GM19043 (cell line): ENCODE measurements at regions not wholly inside any gene's neighbourhood (a gene's known extent, or its start where the extent isn't known, plus 50 kb on each side); places are given as distances from the start of the nearest gene placed in this dataset.
A peak's percentile ranks its signal among the peaks of the same experiment; 100 is the strongest.
"Not testable (repeated sequence)": the region's sequence is repeated elsewhere in the genome, so short reads cannot be mapped to it uniquely, and the experiment has no call there.

Experiments
- ATAC-seq: cut with Tn5 transposase; IDR thresholded peaks from one replicate; pipeline ENCODE4 v1.9.1; 2021; ENCODE audit warnings: low read depth; ENCODE audit not compliant: unreplicated experiment

GRCh38 chrY:23361897-23362296, 142.6 kb downstream of the DAZ2 start:
- ATAC-seq = not testable (repeated sequence)

- not testable (repeated sequence) for ATAC-seq
Observed at GRCh38 chrY:23363239-23363997, 144.1 kb downstream of the DAZ2 start.

- ATAC-seq = not testable (repeated sequence)
Observed at GRCh38 chrY:23364174-23364573, 144.8 kb downstream of the DAZ2 start.

DNA sequence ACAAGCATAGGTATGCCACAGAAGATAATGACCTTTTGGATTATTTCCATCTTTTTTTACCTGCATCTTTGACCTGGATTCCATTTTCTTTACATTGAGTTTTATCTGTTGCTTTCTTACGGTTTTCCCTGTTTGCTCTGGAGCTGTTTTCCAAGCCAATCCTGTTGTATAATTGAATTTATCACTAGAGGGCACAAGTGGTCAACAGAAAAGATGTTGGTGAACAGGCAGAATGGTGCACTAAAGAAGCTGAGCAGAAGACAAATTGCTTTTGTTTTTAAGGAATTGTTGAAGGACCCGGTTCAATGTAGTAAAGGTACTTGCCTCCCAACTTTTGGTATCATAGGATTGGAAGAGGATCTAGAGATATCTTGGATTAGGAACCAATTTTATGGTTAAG, 177.8 kb downstream of the DAZ2 start:
- not testable (repeated sequence) for ATAC-seq

DNA sequence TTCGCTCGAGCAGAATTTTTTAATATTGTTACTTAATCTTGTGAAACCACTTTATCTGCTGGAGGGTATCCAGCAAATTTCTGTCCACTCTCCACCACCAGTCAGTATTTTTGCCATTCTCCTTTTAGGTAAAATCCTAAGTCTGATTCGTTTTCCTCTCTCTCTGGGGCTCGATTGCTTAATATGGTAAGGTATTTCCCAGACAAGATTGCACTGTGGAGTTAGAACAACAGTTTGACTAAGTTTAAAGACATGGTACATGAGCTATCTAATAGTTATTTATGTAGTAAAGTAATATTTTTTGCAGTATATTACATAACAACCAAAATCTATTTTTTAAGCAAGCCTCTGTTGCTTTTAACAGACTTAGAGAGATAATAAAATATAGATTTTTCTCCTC, 181.9 kb downstream of the DAZ2 start:
- ATAC-seq = not testable (repeated sequence)

DNA sequence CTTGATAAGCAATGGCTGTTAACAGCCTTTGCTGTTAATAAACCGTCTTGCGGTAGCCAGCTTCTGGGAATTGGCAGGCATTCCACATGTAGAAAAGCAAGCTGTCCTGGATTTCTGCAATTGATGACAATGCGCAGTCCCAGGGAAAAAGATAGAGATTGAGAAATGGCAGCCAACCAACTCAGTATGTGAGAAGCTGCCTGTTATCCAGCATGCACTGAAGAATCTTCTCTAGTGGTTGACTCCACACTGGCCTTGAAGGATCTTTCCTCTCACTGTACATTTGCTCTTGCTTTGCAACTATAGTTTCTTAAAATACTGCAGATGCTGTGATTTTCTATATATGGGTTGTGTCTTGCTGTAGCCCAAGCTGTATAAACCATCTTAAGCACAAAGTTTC, 182.5 kb downstream of the DAZ2 start:
- ATAC-seq = not testable (repeated sequence)

GRCh38 chrY:23415955-23416354, 196.6 kb downstream of the DAZ2 start:
- ATAC-seq = not testable (repeated sequence)

DNA sequence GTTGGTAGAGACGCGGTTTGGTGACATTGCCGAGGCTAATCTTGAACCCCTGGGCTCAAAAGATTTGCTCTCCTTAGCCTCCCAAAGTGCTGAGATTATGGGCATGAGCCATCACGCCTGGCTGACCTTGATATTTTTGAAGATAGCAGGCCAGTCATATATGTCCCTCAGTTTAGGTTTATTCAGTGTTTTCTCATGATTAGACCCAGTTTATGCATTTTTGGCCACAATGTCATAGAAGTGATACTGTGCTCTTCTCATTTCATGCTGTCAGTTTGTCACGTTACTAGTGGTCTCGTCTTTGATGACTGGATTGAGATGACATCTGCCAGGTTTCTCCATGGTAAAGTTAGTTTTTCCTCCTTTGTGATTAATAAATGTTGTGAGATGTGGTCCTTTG, 209.9 kb downstream of the DAZ2 start:
- ATAC-seq = not testable (repeated sequence)

- ATAC-seq = peak; percentile 59
Observed at GRCh38 chrY:23444742-23445141, 225.4 kb downstream of the DAZ2 start.

- ATAC-seq = not testable (repeated sequence)
Observed at GRCh38 chrY:23445225-23445624, 225.9 kb downstream of the DAZ2 start.

DNA sequence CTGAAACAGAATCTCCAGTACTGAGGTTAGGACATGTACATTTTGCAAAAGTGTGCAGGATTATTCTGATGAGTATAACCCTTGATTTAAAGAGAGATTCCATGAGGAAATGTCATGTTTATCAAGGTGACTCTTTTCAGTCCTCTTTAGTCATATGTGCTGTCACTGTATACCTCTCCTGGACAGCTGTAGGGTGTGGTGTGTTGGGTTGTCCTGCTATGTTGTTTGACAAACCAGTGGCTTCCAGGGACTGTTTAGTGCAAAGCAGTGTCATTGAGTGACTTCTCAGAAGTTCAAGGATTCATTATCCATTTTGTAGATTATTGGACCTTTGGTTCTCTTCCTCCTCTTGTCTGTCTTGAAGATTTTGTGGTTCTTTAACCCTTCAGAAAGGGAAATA, 236.3 kb downstream of the DAZ2 start:
- not testable (repeated sequence) for ATAC-seq

- not testable (repeated sequence) for ATAC-seq
Observed at GRCh38 chrY:23502883-23503282, 283.6 kb downstream of the DAZ2 start.
